Endothelial cell of umbilical vein (primary cell): ENCODE measurements at regions not wholly inside any gene's neighbourhood (a gene's known extent, or its start where the extent isn't known, plus 50 kb on each side); places are given as distances from the start of the nearest gene placed in this dataset.

ENCODE experiments used
- EZH2 ChIP-seq: IDR thresholded peaks from 2 replicates; pipeline ENCODE4 v1.6.1; 2012; ENCODE audit warnings: borderline replicate concordance, low read depth, mild to moderate bottlenecking, moderate library complexity, low read length, inconsistent platforms; ENCODE audit not compliant: severe bottlenecking
- MYC ChIP-seq: IDR thresholded peaks from one replicate; pipeline ENCODE4 v1.6.1; 2011; ENCODE audit warnings: mild to moderate bottlenecking, low read depth, low read length
- POLR2A ChIP-seq: IDR thresholded peaks from 2 replicates; pipeline ENCODE4 v1.6.1; 2012; ENCODE audit warnings: low read depth, mild to moderate bottlenecking, control low read depth, low read length
- TF ChIP-seq, protein P1 (sequence below), 2 donors: IDR thresholded peaks; 1 replicate in 1 of 2; 2 replicates in 1 of 2; pipeline ENCODE4 v1.5.1; 2011; ENCODE audit warnings: low read length in 2 of 2, mild to moderate bottlenecking in 2 of 2, moderate library complexity in 2 of 2, control low read depth in 1 of 2, inconsistent platforms in 1 of 2, low read depth in 1 of 2; ENCODE audit not compliant: insufficient read depth in 1 of 2; ENCODE audit errors: extremely low read depth in 1 of 2

- TF ChIP-seq, protein P1, sequence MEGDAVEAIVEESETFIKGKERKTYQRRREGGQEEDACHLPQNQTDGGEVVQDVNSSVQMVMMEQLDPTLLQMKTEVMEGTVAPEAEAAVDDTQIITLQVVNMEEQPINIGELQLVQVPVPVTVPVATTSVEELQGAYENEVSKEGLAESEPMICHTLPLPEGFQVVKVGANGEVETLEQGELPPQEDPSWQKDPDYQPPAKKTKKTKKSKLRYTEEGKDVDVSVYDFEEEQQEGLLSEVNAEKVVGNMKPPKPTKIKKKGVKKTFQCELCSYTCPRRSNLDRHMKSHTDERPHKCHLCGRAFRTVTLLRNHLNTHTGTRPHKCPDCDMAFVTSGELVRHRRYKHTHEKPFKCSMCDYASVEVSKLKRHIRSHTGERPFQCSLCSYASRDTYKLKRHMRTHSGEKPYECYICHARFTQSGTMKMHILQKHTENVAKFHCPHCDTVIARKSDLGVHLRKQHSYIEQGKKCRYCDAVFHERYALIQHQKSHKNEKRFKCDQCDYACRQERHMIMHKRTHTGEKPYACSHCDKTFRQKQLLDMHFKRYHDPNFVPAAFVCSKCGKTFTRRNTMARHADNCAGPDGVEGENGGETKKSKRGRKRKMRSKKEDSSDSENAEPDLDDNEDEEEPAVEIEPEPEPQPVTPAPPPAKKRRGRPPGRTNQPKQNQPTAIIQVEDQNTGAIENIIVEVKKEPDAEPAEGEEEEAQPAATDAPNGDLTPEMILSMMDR (IDR thresholded peaks at IDR 0.05; ENCODE audit: extremely low read depth in 1 of 2, insufficient read depth in 1 of 2, low read depth in 1 of 2, low read length in 2 of 2) = peak; percentile 33 to 36
- no peak for TF ChIP-seq EZH2
- TF ChIP-seq POLR2A = no peak
- no peak for TF ChIP-seq MYC
These were observed 56.8 kb upstream of the FAM171A1 start for GRCh38 chr10:15427843-15428414.
